ENCODE measurements at regions not wholly inside any gene's neighbourhood (a gene's known extent, or its start where the extent isn't known, plus 50 kb on each side); places are given as distances from the start of the nearest gene placed in this dataset.

DNA sequence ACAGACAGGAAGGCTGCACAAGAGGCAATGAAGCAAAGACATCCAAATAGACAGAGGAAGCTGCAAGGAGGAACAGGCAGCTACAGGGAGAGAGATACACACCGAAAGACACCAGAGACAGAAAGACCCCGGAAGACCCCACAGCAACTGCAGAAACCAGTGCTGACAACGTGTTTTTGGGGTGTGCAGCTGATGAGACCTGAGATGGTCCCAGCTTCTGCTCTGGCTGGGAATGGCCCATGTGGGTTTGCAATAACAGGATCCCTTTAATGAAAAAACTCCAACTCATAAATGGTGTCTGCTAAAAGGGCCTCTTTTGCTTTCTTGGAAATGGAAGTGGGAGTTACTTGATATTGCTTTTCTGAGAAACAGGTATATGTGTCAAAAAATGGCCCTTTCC, 101.5 kb upstream of the CDH11 start:
- TF ChIP-seq YY1 (IDR thresholded peaks at IDR 0.05; ENCODE audit: low read depth) (no peak), CREB1 (IDR thresholded peaks at IDR 0.05; ENCODE audit: low read depth) (no peak), TAF1 (IDR thresholded peaks at IDR 0.05; ENCODE audit: low read depth) (no peak), CEBPB (IDR thresholded peaks at IDR 0.05) (no peak), EP300 (IDR thresholded peaks at IDR 0.05; ENCODE audit: borderline replicate concordance) (no peak), EGR1 (IDR thresholded peaks at IDR 0.05) (no peak), RAD21 (IDR thresholded peaks at IDR 0.05; ENCODE audit: low read depth) (no peak), TEAD4 (IDR thresholded peaks at IDR 0.05) (no peak), TCF12 (IDR thresholded peaks at IDR 0.05; ENCODE audit: low read depth) (no peak), NFIC (IDR thresholded peaks at IDR 0.05) (no peak), FOXM1 (IDR thresholded peaks at IDR 0.05; ENCODE audit: borderline replicate concordance, low read depth) (no peak)
- TF ChIP-seq, protein P1, sequence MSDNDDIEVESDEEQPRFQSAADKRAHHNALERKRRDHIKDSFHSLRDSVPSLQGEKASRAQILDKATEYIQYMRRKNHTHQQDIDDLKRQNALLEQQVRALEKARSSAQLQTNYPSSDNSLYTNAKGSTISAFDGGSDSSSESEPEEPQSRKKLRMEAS (IDR thresholded peaks at IDR 0.05), result no peak
- TF ChIP-seq, protein P2, sequence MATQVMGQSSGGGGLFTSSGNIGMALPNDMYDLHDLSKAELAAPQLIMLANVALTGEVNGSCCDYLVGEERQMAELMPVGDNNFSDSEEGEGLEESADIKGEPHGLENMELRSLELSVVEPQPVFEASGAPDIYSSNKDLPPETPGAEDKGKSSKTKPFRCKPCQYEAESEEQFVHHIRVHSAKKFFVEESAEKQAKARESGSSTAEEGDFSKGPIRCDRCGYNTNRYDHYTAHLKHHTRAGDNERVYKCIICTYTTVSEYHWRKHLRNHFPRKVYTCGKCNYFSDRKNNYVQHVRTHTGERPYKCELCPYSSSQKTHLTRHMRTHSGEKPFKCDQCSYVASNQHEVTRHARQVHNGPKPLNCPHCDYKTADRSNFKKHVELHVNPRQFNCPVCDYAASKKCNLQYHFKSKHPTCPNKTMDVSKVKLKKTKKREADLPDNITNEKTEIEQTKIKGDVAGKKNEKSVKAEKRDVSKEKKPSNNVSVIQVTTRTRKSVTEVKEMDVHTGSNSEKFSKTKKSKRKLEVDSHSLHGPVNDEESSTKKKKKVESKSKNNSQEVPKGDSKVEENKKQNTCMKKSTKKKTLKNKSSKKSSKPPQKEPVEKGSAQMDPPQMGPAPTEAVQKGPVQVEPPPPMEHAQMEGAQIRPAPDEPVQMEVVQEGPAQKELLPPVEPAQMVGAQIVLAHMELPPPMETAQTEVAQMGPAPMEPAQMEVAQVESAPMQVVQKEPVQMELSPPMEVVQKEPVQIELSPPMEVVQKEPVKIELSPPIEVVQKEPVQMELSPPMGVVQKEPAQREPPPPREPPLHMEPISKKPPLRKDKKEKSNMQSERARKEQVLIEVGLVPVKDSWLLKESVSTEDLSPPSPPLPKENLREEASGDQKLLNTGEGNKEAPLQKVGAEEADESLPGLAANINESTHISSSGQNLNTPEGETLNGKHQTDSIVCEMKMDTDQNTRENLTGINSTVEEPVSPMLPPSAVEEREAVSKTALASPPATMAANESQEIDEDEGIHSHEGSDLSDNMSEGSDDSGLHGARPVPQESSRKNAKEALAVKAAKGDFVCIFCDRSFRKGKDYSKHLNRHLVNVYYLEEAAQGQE (IDR thresholded peaks at IDR 0.05; ENCODE audit: low read depth), result no peak
- TF ChIP-seq, protein P3, sequence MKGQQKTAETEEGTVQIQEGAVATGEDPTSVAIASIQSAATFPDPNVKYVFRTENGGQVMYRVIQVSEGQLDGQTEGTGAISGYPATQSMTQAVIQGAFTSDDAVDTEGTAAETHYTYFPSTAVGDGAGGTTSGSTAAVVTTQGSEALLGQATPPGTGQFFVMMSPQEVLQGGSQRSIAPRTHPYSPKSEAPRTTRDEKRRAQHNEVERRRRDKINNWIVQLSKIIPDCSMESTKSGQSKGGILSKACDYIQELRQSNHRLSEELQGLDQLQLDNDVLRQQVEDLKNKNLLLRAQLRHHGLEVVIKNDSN (IDR thresholded peaks at IDR 0.05), result no peak

GRCh38 chr16:65222536-65222935, 100.7 kb upstream of the CDH11 start:
- TF ChIP-seq CREB1 (IDR thresholded peaks at IDR 0.05; ENCODE audit: low read depth) (no peak), RAD21 (IDR thresholded peaks at IDR 0.05; ENCODE audit: low read depth) (no peak), YY1 (IDR thresholded peaks at IDR 0.05; ENCODE audit: low read depth) (no peak), EGR1 (IDR thresholded peaks at IDR 0.05) (no peak)
- TF ChIP-seq, protein P2 (IDR thresholded peaks at IDR 0.05; ENCODE audit: low read depth), result no peak

DNA sequence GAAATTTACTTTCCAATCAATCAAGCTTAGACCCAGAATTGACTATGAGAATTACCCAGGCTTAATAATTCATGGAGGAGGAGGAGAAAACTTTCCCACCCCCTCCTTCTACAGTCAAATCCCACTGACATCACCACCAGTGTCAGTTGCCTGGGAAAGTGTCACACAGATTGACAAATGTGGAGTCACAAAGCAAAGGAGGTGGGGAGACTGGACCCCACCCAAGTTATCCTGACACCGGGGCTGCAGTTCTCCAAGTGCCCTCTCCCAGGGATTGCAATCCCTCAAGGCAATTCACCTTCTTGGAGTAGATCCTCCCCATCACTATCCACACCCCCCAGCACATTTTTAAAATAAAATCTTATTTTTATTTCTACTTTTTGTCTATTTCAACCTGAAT, 100.2 kb upstream of the CDH11 start:
- TF ChIP-seq, protein P2 (IDR thresholded peaks at IDR 0.05; ENCODE audit: low read depth), result no peak
- TF ChIP-seq CEBPB (IDR thresholded peaks at IDR 0.05) (no peak), EGR1 (IDR thresholded peaks at IDR 0.05) (no peak), TAF1 (IDR thresholded peaks at IDR 0.05; ENCODE audit: low read depth) (no peak), TEAD4 (IDR thresholded peaks at IDR 0.05) (no peak), RAD21 (IDR thresholded peaks at IDR 0.05; ENCODE audit: low read depth) (no peak)
- TF ChIP-seq, protein P3 (IDR thresholded peaks at IDR 0.05), result no peak

DNA sequence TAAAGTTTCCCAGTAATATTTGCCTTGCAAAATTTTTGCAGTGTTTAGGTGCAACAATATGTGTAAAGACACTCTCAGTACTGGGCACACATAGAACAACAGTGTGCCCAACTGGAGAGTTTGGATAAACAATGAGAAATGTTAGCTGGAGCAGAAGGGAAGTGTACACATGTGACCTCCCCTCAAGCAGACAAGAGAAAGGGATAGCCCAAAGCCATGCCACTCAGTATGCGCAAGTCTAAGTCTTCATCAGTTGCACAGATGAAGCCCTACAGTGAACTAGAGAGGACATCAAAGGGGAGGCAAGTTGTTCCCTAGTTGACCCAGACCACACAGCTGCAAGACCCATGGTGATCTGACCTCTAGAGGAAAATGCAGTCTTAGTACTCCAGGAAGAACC, 97.9 kb upstream of the CDH11 start:
- TF ChIP-seq, protein P2 (IDR thresholded peaks at IDR 0.05; ENCODE audit: low read depth), result no peak
- TF ChIP-seq YY1 (IDR thresholded peaks at IDR 0.05; ENCODE audit: low read depth) (no peak), EGR1 (IDR thresholded peaks at IDR 0.05) (no peak), NFIC (IDR thresholded peaks at IDR 0.05) (no peak), ZBTB7A (IDR thresholded peaks at IDR 0.05; ENCODE audit: low read depth) (no peak), EP300 (IDR thresholded peaks at IDR 0.05; ENCODE audit: borderline replicate concordance) (no peak), CREB1 (IDR thresholded peaks at IDR 0.05; ENCODE audit: low read depth) (no peak), FOXM1 (IDR thresholded peaks at IDR 0.05; ENCODE audit: borderline replicate concordance, low read depth) (no peak), TAF1 (IDR thresholded peaks at IDR 0.05; ENCODE audit: low read depth) (no peak), RAD21 (IDR thresholded peaks at IDR 0.05; ENCODE audit: low read depth) (no peak), TEAD4 (IDR thresholded peaks at IDR 0.05) (no peak), TCF12 (IDR thresholded peaks at IDR 0.05; ENCODE audit: low read depth) (no peak)
- TF ChIP-seq, protein P1 (IDR thresholded peaks at IDR 0.05), result no peak
- TF ChIP-seq, protein P3 (IDR thresholded peaks at IDR 0.05), result no peak

Measured in Ishikawa (cell line).